Right atrium auricular region (tissue), 2 donors: ENCODE measurements at regions not wholly inside any gene's neighbourhood (a gene's known extent, or its start where the extent isn't known, plus 50 kb on each side); places are given as distances from the start of the nearest gene placed in this dataset.

Experiments used
- DNase-seq: peaks from one replicate; pipeline ENCODE4 v3.0.0-alpha.2; 2019; ENCODE audit warnings: low spot score
- H3K27ac ChIP-seq, 2 donors: fragments of 200-600 bp; sonication (generic); 1 replicate in 1 of 2; 2 replicates in 1 of 2; pipeline ENCODE4 v1.5.1; 2016 to 2019
- H3K27me3 ChIP-seq, 2 donors: fragments of 200-600 bp; sonication (generic); one replicate each; pipeline versions ENCODE4 v1.5.1 to v1.6.0; 2017 to 2019
- H3K36me3 ChIP-seq: fragments of 200-600 bp; sonication (generic); one replicate; pipeline ENCODE4 v1.5.1; 2016
- H3K4me1 ChIP-seq, 2 donors: fragments of 200-600 bp; sonication (generic); one replicate each; pipeline versions ENCODE4 v1.5.1 to v1.6.0; 2017 to 2019
- H3K4me3 ChIP-seq, 2 donors: fragments of 200-600 bp; sonication (generic); 1 replicate in 1 of 2; 2 replicates in 1 of 2; pipeline ENCODE4 v1.5.1; 2017 to 2019; ENCODE audit warnings: mild to moderate bottlenecking in 1 of 2, moderate library complexity in 1 of 2
- H3K9me3 ChIP-seq, 2 donors: fragments of 200-600 bp; sonication (generic); one replicate each; pipeline ENCODE4 v1.5.1; 2019
- TF ChIP-seq, protein P1 (sequence below), 2 donors: fragments of 200-600 bp; sonication (generic); IDR thresholded peaks; one replicate each; pipeline ENCODE4 v1.5.1; 2019; ENCODE audit warnings: antibody characterized with exemption in 2 of 2

DNA sequence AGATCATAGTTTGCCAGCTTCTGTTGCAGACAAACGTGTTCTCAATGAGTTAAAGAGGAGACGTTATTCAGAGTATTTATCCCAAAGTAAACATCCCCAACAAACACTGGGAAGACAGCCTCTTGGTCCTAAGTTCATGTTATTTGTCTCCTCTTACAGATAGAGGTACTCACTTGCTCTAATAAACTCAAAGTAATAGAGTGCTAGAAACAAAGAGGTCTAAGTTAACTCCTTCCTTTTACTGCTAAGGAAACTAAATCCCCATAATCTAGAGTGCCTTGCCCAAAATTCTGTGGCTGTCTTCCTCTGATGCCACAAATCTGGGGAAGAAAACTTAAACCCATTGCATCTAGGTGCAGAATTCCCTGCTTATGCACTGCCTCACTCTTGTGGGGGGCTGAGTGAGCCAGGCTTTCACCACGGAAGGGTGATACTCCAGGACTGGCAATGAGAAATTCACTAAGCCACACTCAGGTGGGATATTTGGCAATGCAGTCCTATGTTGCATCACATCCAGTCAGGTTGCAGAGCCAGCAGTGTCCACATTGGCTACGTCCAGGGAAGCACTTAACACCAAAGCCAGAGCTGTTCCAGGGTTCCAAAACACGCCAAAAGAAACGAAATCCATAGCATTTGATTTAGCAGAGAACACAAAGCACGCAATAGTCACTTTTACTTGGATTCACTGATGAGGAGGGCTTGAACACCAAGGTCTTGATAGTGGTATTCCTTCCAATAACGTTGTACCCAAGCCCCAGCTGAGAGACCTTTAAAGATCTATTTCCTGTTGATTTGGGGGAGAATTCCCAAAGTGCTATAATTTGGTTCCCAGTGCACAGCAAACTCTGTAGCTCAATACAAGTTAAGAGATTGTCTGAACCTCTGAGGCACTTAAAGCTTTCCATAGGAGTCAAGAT, 81.0 kb upstream of the FOXQ1 start:
- H3K4me3 ChIP-seq: no peak overlapping the region
- TF ChIP-seq, protein P1, sequence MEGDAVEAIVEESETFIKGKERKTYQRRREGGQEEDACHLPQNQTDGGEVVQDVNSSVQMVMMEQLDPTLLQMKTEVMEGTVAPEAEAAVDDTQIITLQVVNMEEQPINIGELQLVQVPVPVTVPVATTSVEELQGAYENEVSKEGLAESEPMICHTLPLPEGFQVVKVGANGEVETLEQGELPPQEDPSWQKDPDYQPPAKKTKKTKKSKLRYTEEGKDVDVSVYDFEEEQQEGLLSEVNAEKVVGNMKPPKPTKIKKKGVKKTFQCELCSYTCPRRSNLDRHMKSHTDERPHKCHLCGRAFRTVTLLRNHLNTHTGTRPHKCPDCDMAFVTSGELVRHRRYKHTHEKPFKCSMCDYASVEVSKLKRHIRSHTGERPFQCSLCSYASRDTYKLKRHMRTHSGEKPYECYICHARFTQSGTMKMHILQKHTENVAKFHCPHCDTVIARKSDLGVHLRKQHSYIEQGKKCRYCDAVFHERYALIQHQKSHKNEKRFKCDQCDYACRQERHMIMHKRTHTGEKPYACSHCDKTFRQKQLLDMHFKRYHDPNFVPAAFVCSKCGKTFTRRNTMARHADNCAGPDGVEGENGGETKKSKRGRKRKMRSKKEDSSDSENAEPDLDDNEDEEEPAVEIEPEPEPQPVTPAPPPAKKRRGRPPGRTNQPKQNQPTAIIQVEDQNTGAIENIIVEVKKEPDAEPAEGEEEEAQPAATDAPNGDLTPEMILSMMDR (IDR thresholded peaks at IDR 0.05): no peak
- no peak for DNase-seq
- H3K27ac ChIP-seq: no peak overlapping the region
- no peaks in the 10 kb centered on the region for H3K9me3 ChIP-seq
- no peaks in the 10 kb centered on the region for H3K36me3 ChIP-seq
- H3K27me3 ChIP-seq: no peaks in the 10 kb centered on the region
- H3K4me1 ChIP-seq: no peaks in the 10 kb centered on the region

DNA sequence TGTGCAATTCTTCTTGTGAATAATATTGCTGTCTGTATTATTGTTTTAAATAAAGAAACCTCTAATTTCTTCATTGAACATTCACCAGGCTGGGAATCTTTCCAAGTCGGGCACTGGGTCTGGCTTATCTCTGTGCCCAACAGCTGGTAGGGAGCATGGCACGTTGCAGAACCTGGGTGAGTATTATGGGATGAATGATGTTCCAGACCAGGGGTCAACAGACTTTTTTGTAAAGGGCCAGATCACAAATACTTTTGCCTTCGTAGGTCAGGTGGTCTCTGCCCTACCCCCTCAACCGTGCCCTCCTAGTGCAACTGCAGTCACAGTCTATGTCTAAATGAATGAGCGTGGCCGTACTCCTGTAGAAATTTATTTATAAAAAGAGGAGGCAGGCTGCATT, 81.6 kb upstream of the FOXQ1 start:
- H3K4me3 ChIP-seq: no peak overlapping the region
- H3K36me3 ChIP-seq: no peaks in the 10 kb centered on the region
- H3K27me3 ChIP-seq: no peaks in the 10 kb centered on the region
- no peaks in the 10 kb centered on the region for H3K9me3 ChIP-seq
- TF ChIP-seq, protein P1 (IDR thresholded peaks at IDR 0.05): no peak
- no peak for DNase-seq
- H3K4me1 ChIP-seq: no peaks in the 10 kb centered on the region
- no peak overlapping the region for H3K27ac ChIP-seq

DNA sequence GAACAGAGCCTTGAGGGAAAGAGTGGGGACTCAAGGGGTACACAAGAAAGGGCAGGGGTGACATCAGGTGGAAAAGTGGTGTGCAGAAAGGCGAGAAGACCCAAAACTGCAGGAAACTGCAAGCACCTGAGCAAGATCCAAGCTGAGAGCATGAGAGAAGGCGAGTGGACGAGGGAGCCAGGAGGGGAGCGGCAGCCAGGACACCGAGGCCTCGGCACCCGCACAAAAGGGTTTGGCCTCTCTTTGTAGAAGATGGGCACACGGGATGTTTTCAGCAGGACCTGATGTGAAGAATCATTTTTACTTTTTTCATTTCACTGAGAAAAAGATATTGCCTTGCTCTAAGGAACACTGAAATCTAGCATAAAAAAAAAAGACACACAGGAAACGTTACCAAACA, 82.1 kb upstream of the FOXQ1 start:
- Histone ChIP-seq H3K36me3 (no peaks in the 10 kb centered on the region), H3K27ac (no peak overlapping the region), H3K9me3 (no peaks in the 10 kb centered on the region), H3K4me1 (no peaks in the 10 kb centered on the region), H3K4me3 (no peak overlapping the region), H3K27me3 (no peaks in the 10 kb centered on the region)
- TF ChIP-seq, protein P1 (IDR thresholded peaks at IDR 0.05): no peak
- DNase-seq: no peak

DNA sequence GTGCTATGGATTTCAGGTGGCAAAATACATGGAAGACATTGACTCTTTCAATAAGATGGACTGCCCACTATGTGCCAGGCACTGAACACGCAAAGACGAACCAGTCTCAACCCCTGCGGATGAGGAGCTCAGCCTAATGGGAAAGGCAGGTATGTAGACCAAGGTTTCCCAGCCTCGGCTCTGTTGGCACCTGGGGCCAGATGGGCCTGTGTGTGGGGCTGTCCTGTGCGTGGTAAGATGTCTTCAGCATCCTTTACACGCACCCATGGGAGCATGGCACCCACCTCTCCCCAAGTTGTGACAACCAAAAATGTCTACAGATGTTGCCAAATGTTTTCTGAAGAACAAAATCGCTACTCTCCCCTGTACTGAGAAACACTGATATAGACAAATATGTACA, 82.6 kb upstream of the FOXQ1 start:
- Histone ChIP-seq H3K36me3 (no peaks in the 10 kb centered on the region), H3K4me1 (no peaks in the 10 kb centered on the region), H3K27me3 (no peaks in the 10 kb centered on the region), H3K9me3 (no peaks in the 10 kb centered on the region), H3K27ac (no peak overlapping the region), H3K4me3 (no peak overlapping the region)
- no peak for DNase-seq
- TF ChIP-seq, protein P1 (IDR thresholded peaks at IDR 0.05): no peak

DNA sequence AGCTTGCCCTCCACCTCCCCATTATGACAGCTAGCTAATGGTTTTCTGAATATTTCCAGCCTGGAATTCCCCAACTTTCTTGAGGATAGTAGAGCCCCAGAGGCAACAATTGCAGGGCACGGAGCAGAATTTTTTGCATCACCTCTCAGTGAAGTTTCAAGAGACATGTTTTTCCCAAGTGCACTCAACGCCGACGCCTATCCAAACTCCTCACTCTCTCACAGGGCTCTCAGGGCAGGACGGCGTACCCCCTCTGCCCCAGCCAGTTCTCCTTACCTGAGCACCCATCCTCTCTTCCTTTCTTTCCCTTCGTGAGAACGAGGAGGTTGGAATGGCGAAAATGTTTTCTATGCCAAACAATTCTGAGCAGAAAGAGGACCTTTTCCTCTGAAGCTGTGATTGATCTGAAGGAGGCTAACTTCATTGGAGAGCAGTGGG, 83.1 kb upstream of the FOXQ1 start:
- H3K36me3 ChIP-seq: no peaks in the 10 kb centered on the region
- no peak overlapping the region for H3K4me3 ChIP-seq
- TF ChIP-seq, protein P1 (IDR thresholded peaks at IDR 0.05): no peak
- H3K9me3 ChIP-seq: no peaks in the 10 kb centered on the region
- no peaks in the 10 kb centered on the region for H3K27me3 ChIP-seq
- no peaks in the 10 kb centered on the region for H3K4me1 ChIP-seq
- no peak overlapping the region for H3K27ac ChIP-seq
- no peak for DNase-seq
